CD4-positive, alpha-beta T cell treated with Interferon alpha-2 for 1 hour (primary cell): ENCODE measurements at regions not wholly inside any gene's neighbourhood (a gene's known extent, or its start where the extent isn't known, plus 50 kb on each side); places are given as distances from the start of the nearest gene placed in this dataset.

ENCODE experiments used
- DNase-seq, 2 donors: peaks; one replicate each; pipeline ENCODE4 v3.0.0-alpha.2; 2020 to 2022

DNA sequence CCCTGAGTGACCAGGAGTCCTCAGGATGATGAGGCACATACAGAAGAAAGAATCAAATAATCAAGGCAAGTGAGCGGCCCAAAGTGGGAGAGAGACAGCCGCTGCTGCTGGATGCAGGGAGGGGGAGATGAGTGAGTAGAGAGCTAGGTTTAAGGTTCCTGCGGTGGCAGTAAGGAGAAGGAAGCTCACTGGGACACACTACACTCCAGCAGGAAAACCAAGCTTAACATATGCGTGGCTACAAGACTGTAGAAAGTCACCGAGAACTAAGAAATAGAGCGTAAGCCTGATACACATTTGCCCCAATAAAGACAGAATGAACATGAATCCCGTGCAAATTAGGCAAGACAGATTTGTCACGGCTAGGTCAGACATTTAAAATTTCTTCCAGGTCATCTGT is 470.2 kb downstream of the KDM4C start:
- DNase-seq: no peak

DNA sequence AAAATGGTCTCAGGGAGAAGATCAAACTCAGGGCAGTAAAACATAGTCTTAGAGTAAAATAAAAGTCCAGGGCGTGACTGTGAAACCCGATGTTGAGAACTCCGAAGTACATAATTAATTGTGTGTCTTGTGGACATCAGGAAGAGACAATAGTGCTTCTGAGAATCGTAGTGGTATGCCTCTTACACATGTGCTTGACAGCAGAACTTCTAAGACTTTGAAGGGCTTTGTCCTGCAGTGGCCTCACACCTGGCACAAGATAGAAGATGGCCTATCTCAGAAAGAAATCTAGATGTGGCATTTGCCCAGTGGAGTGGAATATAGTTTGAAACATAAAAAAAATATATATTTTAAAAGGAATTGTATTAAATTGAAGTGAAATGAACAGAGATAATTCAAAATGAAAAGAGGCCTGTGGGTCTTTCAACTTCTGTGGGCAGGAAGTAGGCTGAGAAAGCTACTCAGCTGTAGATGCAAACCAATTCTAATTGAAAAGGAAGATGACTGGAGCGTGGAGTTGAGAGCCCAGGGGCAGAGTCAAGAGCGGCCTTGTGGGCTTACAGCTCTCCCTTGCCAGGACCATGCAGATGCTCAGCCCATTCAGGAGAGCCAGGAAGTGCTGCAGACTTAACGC is 468.4 kb downstream of the KDM4C start:
- DNase-seq: no peak
